ENCODE measurements at regions not wholly inside any gene's neighbourhood (a gene's known extent, or its start where the extent isn't known, plus 50 kb on each side); places are given as distances from the start of the nearest gene placed in this dataset.

- no peak for TF ChIP-seq POLR2A (IDR thresholded peaks at IDR 0.05)
- TF ChIP-seq, protein P1, sequence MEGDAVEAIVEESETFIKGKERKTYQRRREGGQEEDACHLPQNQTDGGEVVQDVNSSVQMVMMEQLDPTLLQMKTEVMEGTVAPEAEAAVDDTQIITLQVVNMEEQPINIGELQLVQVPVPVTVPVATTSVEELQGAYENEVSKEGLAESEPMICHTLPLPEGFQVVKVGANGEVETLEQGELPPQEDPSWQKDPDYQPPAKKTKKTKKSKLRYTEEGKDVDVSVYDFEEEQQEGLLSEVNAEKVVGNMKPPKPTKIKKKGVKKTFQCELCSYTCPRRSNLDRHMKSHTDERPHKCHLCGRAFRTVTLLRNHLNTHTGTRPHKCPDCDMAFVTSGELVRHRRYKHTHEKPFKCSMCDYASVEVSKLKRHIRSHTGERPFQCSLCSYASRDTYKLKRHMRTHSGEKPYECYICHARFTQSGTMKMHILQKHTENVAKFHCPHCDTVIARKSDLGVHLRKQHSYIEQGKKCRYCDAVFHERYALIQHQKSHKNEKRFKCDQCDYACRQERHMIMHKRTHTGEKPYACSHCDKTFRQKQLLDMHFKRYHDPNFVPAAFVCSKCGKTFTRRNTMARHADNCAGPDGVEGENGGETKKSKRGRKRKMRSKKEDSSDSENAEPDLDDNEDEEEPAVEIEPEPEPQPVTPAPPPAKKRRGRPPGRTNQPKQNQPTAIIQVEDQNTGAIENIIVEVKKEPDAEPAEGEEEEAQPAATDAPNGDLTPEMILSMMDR (IDR thresholded peaks at IDR 0.05), result no peak
Observed at GRCh38 chr9:115629879-115630840, 512.2 kb upstream of the TNC start.
